Left colon (tissue), 2 donors: ENCODE measurements at regions not wholly inside any gene's neighbourhood (a gene's known extent, or its start where the extent isn't known, plus 50 kb on each side); places are given as distances from the start of the nearest gene placed in this dataset.
"Not testable (repeated sequence)": the region's sequence is repeated elsewhere in the genome, so short reads cannot be mapped to it uniquely, and the experiment has no call there.

Source experiments
- ATAC-seq: fragments of 200-7000 bp; cut with Tn5 transposase; one replicate; pipeline ENCODE4 v1.9.1; 2020; ENCODE audit warnings: mild to moderate bottlenecking, moderate library complexity
- DNase-seq, 2 donors: peaks; one replicate each; pipeline ENCODE4 v3.0.0-alpha.2; 2020
- intact Hi-C, 2 donors: fragments of 100-400 bp; cut with DNase I in 1 of 2; cut with micrococcal nuclease in 1 of 2; formaldehyde crosslinking; loops; one replicate each; pipeline versions ENCODE4 v1.11.2 to v1.14.0; 2022; cut with DNase I, micrococcal nuclease
- donor health status: DM: no; HTN: no; CAD: no.
- donor health status: DM: yes; HTN: yes; CAD: no.

DNA sequence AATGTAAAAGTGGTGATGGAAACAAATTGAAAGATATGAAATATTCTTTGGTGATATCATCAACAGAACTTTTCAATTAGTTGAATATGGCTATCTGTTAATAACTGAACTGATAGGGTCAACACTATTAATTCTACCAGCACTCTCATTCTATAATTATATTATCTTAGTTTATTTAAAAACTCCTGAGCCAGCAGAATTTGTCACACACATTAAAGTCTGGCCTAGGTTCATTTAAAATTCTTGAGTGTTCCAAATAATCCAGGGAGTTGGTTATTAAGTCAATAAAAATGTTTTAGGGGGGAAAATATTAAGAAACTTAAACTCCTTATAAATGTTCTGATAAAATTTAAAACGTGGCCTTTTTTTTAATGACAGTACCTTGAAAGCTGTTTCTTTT is 189.6 kb upstream of the GRM7 start:
- DNase-seq: no peak
- intact Hi-C loops: no loop called here
- ATAC-seq: no peak

DNA sequence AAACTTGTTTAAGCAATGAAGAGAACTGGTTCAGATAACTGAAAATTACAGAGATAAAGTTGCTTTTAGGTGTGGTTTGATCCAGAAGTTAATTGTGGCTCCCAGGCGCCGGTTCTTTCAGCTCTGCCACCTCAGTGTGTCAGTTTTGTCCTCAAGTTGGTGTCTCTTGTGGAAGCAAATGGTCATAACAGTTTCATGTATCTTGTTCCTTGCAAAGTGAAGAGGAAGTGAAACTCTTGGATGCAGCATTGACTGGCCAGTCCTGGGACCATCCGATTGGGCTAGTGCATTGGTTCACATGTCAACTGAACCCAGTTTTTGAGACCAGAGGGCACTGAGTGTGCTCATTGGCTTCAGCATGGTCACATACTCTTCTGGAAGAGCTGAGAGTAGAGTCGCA is 181.4 kb upstream of the GRM7 start:
- intact Hi-C loops: no loop called here
- DNase-seq: no peak
- ATAC-seq: peak; percentile 52

DNA sequence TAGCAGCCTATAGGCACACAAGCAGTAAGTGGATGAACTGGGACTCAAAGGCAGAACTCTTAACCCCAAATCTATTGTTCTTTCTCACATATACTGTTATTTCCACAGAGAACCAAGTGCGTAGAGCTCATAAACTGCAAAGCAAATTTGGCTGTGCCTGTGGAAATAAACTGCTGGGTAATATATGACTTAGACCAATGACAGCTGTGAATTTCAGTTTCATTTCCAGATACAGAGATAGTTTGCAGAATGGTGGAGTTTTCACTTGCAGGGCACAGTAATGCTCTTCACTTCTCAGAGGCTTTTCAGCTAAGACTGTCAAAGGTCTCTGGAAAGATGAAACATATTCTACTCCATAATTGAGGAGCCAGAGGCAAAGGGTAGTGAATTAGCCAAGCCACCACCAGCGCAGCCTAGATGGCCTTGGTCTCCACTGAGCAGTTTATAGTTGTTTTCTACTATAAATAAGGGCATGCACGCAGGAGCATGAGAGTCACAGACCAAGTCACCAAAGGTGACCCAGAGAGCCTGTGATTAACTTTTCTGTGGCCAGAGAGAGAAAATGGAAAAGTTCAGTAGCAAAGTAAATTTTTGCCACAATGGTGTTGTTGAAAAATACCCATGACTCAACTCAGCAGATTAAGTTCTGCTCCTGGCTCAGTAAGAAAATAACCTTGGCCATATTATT is 180.7 kb upstream of the GRM7 start:
- intact Hi-C loops: no loop called here
- ATAC-seq (peak; percentile 80), DNase-seq (no peak)

DNA sequence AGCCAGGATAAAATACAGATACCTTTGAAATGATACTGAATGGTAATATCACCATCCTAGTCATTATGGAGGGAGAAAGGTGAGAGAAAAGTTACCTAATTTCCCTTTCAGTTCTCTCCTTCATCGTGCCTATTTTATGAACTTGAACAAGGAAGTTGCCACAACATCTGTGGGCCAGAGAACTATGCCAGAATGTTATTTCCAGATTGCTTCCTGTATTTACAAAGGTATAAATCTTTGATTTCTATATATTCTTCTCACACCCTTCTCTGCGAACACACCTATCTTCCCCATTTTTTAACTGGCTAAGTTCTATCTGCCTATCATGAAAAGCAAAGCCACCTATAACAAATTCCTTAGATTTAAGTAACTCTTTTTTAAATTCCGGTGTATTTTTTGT is 163.6 kb upstream of the GRM7 start:
- peak; percentile 98 for ATAC-seq
- DNase-seq: peak in 1 of 2 donors; percentile 34
- intact Hi-C loops: no loop called here

DNA sequence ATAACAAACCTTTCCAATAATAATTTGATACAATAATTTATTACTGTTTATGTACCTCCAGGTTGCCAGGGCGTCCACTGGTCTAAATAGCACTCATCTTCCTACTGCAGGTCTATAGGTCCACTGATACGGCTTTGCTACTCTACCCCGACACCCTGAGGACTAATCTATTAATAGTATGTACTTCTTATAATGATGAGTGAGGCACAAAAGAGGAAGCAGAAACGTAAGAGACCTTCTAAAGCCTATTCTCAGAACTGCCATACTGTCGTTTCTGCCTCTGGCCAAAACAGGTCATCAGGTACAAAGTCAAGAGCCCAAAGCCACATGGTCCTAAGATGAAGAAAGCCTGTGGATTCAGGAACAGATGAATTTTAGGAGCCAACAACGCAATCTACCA is 163.2 kb upstream of the GRM7 start:
- intact Hi-C loops: no loop called here
- ATAC-seq (peak; percentile 44), DNase-seq (no peak)

GRCh38 chr3:6704817-6705216 is 156.1 kb upstream of the GRM7 start:
- DNase-seq, intact Hi-C loops, ATAC-seq: not testable (repeated sequence)

GRCh38 chr3:6706777-6707176 is 154.1 kb upstream of the GRM7 start:
- intact Hi-C loops: no loop called here
- ATAC-seq: no peak
- no peak for DNase-seq

DNA sequence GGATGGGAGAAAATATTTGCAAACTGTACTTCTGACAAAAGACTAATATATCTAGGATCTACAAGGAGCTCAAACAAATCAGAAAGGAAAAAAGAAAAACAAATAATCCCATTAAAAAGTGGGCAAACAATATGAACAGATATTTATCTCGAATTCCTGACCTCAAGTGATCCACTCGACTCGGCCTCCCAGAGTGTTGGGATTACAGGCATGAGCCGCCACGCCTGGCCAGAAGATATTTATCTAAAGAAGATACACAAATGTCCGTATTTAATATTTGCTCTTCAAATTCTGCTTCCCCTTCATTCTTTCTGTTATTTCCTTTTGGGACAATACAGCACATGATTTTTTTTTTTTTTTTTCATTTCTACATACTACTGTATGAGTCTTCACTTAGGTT is 151.7 kb upstream of the GRM7 start:
- no peak for ATAC-seq
- DNase-seq: no peak
- intact Hi-C loops: no loop called here

DNA sequence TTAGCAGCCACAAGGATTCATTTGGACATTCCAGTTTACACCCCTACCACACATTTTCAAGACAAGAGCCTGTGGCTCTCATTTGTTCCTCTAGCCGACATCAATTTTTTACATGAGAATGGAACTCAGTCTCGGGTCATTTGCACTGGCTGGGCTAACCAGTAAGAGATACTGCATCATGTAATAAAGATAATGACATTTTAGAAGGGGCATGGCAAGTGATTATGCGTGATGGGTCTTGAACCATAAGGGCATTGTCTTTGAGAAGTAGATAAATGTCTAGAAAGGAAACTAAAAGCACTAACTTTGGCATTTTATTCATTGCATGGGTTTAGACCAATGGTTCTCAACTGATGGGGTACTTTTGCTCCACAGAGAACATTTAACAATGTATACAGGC is 146.0 kb upstream of the GRM7 start:
- intact Hi-C loops: no loop called here
- ATAC-seq (no peak), DNase-seq (no peak)

DNA sequence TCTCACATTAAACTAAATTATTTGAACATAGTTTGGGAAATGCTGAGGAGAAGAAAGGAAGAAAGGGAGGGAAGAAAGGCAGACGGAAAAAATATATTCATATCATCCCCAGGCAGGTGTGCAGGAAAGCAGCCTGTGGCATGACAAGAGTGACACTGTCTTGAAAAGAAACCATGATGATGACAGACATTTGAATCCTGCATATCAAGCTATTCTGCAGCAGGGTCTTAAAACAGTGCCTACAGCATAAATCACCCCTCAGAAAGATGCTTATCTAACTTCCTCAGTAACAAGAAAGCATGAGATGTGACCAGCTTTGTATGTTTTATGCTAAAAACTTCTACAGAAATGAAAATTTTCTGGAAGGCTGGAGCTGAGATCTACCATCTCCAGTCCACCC is 144.5 kb upstream of the GRM7 start:
- ATAC-seq: no peak
- intact Hi-C loops: no loop called here
- no peak for DNase-seq

- intact Hi-C loops: no loop called here
- ATAC-seq (peak; percentile 68), DNase-seq (no peak)
These were observed 143.6 kb upstream of the GRM7 start for GRCh38 chr3:6717026-6717943.

GRCh38 chr3:6719999-6720398 is 140.9 kb upstream of the GRM7 start:
- intact Hi-C loops: no loop called here
- ATAC-seq: no peak
- DNase-seq: no peak

DNA sequence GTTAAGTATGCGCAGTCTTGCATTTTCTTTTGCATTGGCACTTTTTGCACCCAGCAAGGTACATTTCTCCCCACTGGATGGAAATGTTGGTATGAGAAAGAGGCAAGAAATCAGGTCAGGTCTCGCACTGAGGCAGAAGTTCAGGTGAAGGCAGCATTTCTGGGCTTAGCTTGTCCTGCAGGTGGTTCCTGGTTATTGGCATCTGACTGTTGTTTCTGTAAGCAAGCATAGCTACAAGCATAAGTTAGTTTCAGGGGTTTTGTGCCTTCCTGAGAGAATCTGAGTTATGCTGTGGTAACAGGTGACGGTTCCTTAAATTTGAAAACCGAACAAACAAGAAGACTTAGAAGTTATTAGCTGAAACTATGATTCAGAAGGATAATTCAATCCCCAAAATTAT is 139.4 kb upstream of the GRM7 start:
- ATAC-seq (no peak), DNase-seq (no peak)
- intact Hi-C loops: no loop called here

DNA sequence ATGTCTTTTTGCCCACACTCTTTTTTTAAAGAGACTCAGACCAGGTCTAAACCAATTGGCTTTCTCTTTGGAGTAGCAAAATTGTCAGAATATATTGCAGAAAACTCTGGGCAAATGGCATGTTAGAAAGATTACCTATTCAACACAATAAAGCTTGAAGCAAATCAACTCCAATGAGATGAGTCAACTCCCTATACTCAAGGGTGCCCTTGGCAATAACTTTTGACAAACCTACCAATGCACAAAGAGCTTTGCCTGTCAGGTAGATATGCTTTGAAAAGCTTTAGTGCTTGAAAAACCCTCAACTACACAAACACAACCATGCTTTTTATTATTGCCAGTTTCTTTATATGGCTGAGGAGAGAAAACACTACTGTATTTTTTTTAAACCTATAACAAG is 137.7 kb upstream of the GRM7 start:
- ATAC-seq: peak; percentile 72
- DNase-seq: no peak

DNA sequence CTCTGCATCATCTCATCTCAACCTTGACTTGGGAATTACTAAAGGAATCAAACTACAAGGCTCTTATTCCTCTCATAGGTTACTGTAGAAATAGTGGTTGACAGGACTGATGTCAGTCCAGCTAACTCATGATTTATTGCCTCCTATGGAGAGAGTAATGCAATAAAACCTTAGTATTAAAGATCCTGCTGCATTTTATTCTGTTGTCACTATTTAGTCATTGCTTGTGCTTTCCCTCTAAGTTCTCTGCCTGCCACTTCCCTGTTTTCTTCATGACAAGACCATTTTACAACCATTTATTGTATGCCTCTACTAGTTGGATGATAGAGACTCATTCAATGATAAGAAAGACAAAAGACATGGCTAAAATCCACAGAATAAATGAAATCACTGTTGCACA is 134.1 kb upstream of the GRM7 start:
- ATAC-seq: peak; percentile 82

More for the DNA sequence above, 137.7 kb upstream of the GRM7 start:
- intact Hi-C loops: no loop called here

GRCh38 chr3:6732807-6733206 is 128.1 kb upstream of the GRM7 start:
- ATAC-seq (no peak), DNase-seq (no peak)
- intact Hi-C loops: no loop called here

More for the DNA sequence above, 134.1 kb upstream of the GRM7 start:
- DNase-seq: no peak
- intact Hi-C loops: no loop called here

- DNase-seq: no peak
- intact Hi-C loops: no loop called here
- ATAC-seq: peak; percentile 58
These were observed 127.1 kb upstream of the GRM7 start for GRCh38 chr3:6733699-6734394.

DNA sequence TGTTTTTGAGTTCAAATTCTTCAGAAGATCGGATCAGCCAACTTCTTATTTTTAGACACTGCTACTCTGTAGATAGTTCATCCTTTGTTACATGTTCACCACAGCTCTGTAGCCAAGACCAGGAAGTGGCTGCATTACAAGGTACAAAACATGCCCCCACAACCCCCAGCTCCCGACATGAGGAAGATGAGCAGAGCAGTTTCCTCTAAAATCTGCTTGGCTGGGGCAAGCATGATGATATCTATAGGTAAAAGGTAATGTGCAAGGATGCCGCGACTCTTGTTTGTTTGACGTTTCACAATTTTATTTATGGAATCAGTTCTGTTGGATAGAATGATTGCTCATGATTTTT is 126.5 kb upstream of the GRM7 start:
- DNase-seq: no peak
- intact Hi-C loops: no loop called here
- no peak for ATAC-seq

- no peak for ATAC-seq
- no peak for DNase-seq
- intact Hi-C loops: no loop called here
These were observed 123.9 kb upstream of the GRM7 start for GRCh38 chr3:6736836-6737629.
